HG03460 (cell line): ENCODE measurements at regions not wholly inside any gene's neighbourhood (a gene's known extent, or its start where the extent isn't known, plus 50 kb on each side); places are given as distances from the start of the nearest gene placed in this dataset.

Source experiments
- ATAC-seq: cut with Tn5 transposase; IDR thresholded peaks from one replicate; pipeline ENCODE4 v1.9.1; 2021; ENCODE audit not compliant: unreplicated experiment

DNA sequence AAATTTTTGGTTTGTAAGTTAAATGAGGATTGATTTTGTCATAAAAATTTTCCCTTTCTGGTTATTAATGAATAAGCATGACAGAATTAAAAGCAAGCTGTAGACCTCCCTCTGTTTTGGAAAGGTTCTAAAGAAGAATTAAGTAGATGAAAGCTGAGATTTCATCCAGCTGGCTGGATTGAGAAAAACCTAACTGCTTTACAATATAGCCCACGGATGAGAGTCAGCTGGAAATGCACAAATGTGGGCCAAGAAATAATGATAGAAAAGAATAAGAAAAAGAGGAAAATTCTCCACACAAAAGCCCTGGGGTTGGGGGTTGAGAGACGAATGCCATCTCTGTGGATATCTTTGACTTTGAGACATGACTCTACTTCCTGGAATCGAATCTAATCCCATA lies 631.6 kb downstream of the HDGFL1 start:
- no peak for ATAC-seq

DNA sequence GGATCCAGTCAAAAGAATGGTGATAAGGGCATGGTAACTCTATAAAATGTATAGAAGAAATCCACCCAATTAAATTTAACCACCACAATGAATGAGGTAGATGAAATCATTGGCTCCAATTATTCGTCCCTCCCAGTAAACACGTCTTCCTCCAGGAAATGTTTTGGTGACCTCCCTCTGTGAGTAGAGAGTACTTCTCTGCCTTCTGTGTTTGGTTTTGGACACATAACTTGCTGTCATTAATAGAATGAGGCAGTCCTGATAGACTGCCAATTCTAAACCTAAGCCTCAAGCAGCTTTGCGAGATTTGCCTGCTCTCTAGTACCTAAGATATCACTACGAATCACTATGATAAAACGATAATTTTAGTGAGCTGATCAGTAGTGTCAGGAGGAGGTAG lies 632.8 kb downstream of the HDGFL1 start:
- no peak for ATAC-seq

DNA sequence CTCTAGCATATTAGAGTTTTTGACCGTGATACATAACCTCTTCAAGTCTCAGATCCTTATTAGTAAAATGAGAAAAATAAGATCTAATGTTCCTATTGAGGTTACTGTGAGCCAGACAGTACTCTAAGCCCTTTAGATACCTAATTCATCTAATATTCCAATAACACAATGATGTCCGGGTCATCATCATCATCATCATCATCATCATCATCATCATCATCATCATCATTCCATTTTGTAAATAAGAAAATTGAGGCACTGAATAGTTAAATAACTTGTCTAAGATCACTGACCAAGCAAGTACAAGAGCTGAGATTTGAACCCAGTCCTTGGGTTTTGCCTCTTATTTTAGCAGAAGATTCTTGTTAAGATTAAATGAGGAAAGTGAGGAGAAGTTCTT lies 643.0 kb downstream of the HDGFL1 start:
- ATAC-seq: no peak

- ATAC-seq: no peak
Observed at GRCh38 chr6:23213193-23213592, 643.8 kb downstream of the HDGFL1 start.

DNA sequence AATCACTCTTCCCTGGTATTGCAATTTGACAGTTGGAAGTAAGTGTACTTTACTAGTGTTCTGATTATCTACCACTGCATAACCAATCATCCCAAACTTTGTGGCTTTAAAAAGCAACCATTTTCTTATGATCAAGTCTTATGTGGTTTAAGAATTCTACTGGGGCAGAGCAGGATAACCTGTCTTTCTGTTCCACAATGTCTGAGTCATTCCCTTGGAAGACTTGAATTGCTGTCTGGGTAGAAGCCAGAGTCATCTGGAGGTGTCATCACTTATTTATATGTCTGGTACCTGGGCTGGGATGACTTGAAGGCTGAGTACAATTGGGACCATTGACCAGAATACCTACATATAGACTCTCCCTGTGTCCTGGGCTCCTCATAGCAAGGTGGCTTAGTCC lies 644.3 kb downstream of the HDGFL1 start:
- no peak for ATAC-seq

DNA sequence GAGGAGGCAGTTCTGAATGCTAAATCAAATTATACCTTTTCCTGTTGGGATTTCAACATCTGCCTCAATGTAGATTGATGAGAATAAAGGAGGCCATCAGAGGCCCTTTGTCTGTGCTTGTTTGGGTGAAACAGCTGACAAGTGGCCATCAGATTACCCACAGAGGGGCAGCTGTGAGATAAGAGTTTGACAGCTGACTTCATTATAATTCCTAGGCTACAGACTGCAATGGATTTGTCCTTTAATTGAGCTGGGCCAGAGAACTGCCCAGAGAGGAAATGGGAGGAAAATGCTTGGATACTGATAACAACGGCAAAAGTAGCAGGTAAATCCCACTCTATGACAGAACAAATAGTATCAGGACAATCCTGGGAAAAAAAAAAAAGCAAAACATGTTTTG lies 649.4 kb downstream of the HDGFL1 start:
- no peak for ATAC-seq

DNA sequence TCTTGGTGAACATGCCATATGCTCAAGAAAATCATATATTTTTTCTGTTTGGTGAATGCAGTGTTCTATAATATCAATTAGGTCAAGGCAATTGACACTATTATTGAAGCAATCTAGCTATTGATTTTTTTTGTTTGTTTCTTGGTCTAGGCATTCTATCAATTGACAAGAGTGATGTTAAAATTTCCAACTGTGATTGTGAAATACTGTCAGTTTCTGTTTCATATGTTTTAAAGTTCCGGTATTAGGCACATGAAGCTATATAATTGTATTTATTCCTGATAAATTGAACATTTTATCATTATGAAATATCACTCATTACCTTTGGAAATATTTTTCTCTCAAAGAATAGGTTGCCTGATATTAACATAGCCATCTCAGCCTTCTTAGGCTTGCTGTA lies 653.4 kb downstream of the HDGFL1 start:
- no peak for ATAC-seq

DNA sequence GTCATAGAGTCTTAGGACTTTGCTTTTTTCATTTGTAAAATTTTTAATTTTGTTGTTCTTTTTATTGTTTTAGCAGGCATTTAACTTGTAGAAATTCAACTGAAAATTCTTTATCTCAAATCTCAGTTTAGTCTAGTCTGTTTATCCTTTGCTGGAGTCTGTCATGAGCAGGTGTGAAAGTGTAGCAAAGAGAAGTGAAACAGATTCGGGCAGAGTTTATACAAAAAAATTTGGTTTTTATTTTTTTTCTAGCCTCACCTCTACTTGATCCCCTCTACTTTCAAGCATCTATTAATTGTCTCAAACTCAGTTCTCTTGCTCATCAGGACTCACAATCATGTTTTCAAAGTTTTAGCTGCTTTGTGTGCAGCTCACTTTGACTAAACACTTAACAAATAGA lies 655.2 kb downstream of the HDGFL1 start:
- no peak for ATAC-seq

DNA sequence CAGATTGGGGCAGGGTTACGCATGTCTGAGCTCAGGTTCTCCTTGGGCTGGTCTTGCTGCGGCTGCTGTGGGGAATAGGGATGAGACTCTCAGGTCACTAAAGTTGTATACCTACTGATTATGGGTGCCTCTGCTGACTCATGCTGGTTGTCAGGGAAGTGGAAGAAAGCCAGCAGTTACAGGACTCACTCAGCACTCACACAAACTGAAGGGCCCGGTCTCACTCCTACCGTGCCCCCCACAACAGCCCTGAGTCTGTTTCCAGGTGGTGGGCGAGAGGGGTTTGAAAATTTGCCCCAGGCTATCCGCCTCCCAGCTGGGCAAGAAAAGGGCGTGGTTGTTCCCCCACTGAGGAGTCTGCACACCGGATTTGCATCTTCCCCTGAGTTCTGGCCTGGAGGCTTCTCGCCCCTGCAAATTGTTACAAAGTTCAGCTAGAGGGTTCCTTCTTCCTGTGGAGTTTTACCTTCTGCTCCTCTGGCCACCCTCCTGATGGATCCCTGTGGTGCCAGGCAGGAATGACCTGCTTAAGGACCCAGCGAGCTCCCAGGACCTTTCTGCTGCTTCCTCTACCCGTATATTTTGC lies 659.2 kb downstream of the HDGFL1 start:
- ATAC-seq: no peak

DNA sequence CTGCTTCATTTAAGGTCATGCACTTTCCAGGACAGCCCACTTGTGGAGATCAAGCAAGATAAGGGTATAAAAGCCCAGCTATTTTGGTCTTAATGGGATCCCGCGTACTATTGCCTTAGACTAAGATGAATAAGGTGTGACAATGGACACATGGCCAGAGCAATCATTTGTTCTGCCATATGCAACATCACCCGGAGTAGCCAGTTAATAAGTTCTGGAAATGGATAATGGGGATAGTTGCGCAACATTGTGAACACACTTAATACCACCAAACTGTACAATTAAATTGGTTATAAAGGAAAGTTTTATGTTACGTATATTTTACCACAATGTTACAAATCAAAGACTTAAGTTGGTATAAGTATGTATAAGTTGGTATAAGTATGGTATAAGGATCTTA lies 674.5 kb downstream of the HDGFL1 start:
- ATAC-seq: no peak

DNA sequence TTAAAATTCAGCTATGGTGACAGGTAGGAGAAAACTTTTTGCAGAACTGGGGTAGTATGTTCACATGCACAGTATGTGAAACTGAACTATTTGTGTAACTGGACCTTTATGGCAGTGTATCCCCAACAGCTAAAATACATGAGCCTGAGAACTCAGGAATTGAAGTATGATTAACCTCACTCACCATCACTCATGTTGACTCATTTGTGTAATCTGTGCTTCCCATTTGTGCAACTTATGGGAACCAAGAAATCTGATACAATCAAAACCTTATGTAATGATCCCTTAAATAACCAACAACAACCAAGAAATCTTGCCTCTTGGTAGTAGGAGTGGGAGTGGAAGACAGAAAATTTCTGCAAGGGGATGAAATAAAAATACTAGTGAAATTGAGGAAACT lies 674.9 kb downstream of the HDGFL1 start:
- no peak for ATAC-seq

DNA sequence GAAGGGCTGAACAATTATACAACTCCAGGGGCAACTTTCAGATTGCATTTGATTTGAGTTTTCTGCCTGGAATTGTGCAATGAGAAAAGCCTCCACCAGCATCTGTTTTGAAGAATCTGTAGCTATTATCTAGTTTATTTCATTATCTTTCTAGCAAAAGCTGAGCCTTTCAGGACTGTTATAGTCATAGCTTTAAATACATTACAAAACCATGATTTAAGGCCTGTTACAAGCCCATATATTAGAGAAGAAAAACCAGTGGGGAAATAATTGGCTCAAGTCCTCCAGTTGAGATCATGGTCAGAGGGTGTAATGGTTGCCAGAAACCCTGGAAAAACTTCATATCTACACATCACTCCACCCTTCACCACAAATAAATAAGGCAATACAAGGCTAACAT lies 676.2 kb downstream of the HDGFL1 start:
- no peak for ATAC-seq

- no peak for ATAC-seq
Observed at GRCh38 chr6:23246896-23247295, 677.5 kb downstream of the HDGFL1 start.

- no peak for ATAC-seq
Observed at GRCh38 chr6:23250556-23250955, 681.2 kb downstream of the HDGFL1 start.

- no peak for ATAC-seq
Observed at GRCh38 chr6:23262864-23263263, 693.5 kb downstream of the HDGFL1 start.

DNA sequence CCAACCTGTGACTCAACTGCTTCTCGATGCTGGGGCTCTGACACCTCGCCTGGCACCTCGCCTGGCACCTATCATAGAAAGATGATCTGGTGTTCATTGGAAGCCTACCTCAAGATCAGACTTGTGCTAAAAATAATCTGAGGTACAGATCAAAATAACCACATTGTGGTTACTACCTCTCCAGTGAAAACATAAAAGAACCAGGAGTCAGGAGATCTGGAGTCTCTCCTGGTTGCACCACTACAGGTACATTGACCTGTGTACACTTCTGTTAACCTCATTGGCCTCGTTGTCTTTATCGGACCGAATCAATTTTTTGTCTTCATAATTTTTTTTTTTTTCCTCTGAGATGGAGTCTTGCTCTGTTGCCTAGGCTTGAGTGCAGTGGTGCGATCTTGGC lies 695.9 kb downstream of the HDGFL1 start:
- no peak for ATAC-seq

DNA sequence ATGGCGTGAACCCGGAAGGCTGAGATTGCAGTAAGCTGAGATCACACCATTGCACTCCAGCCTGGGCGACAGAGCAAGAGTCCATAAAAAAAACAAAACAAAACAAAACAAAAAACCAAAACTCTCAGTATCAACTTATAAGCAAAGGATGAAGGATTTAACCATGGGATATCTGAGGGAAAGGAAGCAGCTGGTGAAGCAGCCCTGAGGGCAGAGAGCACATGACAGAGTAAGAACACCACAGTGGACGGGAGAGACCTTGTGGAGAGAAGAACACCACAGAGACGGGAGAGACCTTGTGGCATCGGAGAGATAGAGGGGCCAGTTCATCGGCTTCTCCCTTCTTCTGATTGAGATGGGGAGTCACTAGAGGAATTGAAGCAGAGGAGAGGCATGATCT lies 697.2 kb downstream of the HDGFL1 start:
- no peak for ATAC-seq

GRCh38 chr6:23267651-23268050 lies 698.3 kb downstream of the HDGFL1 start:
- no peak for ATAC-seq

DNA sequence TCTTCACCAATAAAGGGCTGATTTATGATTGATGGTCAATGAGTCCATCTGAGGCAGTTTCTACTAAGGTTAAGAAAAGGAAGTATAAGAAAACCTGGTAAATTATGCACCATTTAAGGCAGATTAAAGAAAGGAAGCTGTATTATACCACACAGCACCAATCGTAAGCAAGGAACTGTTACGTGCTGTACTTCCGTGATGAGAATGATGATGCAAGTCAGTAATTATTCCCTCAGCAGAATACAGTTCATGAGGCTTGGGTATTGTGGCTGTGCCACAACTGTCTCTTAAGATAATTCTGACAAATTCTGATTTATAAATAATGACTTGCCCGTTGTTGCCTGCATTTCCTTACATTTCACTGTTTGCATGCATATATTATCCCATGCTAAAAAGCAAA lies 699.0 kb downstream of the HDGFL1 start:
- ATAC-seq: no peak

DNA sequence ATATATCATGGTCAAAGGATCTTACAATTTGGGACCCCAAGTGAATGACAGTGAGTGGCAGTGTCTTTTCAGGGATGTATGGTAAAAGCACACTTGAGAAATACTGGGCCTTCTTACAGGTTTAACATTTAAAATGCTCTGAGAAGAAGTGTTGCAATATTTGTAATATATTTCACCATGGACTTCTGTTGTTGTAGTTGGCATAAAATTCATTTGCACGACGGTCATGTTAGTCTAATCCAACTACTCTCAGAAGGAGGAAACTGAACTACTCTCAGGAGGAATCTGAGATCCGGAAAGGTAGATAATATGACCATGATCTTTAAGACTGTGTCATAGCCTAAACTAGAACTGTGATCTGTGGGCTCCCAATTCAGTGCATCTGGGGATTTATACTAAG lies 700.1 kb downstream of the HDGFL1 start:
- ATAC-seq: no peak

- ATAC-seq: no peak
Observed at GRCh38 chr6:23272536-23272935, 703.2 kb downstream of the HDGFL1 start.

DNA sequence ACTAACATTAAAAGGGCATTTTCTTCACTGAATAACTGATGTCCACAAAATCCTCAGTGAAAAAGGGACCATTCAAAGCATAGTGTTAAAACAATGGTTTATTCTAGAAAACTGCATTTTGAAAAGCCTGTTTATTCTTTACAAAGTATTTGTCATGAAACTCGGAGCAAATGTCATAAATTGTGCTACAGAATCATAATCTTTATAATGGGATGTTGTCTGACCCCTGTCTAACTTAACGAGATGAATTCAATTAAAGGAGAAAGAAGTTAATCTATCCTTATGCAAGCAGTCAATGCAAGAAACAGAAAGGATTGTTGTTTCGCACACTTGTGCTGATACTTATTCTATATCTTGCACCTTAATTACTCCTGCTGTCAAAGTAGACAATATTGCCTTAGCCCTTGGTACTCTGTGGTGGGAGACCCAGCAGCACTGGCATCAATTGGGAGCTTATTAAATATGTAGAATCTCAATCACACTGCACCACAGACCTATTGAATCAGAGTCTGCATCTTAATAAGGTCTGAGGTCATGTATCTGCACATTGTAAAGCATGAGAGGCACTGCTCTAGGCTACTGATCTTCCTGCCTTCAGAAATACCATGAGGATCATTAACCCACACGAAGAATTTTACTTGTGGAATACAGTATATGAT lies 708.3 kb downstream of the HDGFL1 start:
- ATAC-seq: no peak

DNA sequence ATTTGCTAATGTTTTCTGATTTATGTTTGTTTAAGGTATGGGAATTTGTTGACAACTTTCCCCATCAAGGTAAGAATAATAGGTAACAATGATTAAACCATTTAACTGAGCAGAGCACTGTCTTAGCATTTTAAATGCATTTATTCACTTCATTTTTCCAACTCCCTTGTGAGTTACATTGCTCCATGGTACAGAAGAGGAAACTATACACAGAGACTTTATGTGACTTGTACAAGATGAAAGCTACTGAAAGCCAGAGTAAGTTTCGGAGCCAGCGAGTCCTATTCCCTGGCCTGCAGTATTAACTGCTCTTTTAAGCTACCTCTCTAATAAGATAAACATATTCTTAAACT lies 708.8 kb downstream of the HDGFL1 start:
- ATAC-seq: no peak
